Keratinocyte (primary cell): ENCODE measurements at regions not wholly inside any gene's neighbourhood (a gene's known extent, or its start where the extent isn't known, plus 50 kb on each side); places are given as distances from the start of the nearest gene placed in this dataset.

Experiments used
- DNase-seq: peaks from one replicate; pipeline ENCODE4 v3.0.0-alpha.2; 2011; ENCODE audit warnings: low read depth, missing footprints, low spot score
- FAIRE-seq: peaks from 2 replicates; lab custom pipeline; 2011; peaks lifted over from hg19 to GRCh38; lab: Jason Lieb, UNC
- H2AFZ ChIP-seq: 2 replicates; pipeline ENCODE4 v1.6.0; 2012; ENCODE audit warnings: low read length, control low read depth, inconsistent platforms; ENCODE audit not compliant: control insufficient read depth
- H3K27ac ChIP-seq: 2 replicates; pipeline ENCODE4 v1.5.1; 2011; ENCODE audit warnings: low read length; ENCODE audit not compliant: control insufficient read depth, insufficient read depth
- H3K27me3 ChIP-seq: 3 replicates; pipeline ENCODE4 v1.6.0; 2011; ENCODE audit warnings: low read length; ENCODE audit not compliant: control insufficient read depth, insufficient read depth; ENCODE audit errors: extremely low read depth
- H3K36me3 ChIP-seq, 2 experiments: 2 replicates in 1 of 2; 3 replicates in 1 of 2; pipeline ENCODE4 v1.5.1; 2011; ENCODE audit warnings: low read length in 2 of 2, mild to moderate bottlenecking in 1 of 2; ENCODE audit not compliant: control insufficient read depth in 2 of 2, insufficient read depth in 2 of 2; ENCODE audit errors: extremely low read depth in 1 of 2
- H3K4me1 ChIP-seq: 3 replicates; pipeline ENCODE4 v1.5.1; 2011; ENCODE audit warnings: low read length; ENCODE audit not compliant: control insufficient read depth, insufficient read depth; ENCODE audit errors: extremely low read depth
- H3K4me2 ChIP-seq: 3 replicates; pipeline ENCODE4 v1.6.0; 2011; ENCODE audit warnings: low read depth, low read length; ENCODE audit not compliant: control insufficient read depth, insufficient read depth; ENCODE audit errors: extremely low read depth
- H3K4me3 ChIP-seq, 3 experiments: fragments of 200-600 bp in 1 of 3; sonication (generic) in 1 of 3; 2 replicates in 2 of 3; 3 replicates in 1 of 3; pipeline ENCODE4 v1.5.1; 2011 to 2016; ENCODE audit warnings: low read length in 3 of 3, mild to moderate bottlenecking in 3 of 3, control low read depth in 2 of 3, inconsistent platforms in 1 of 3, low read depth in 1 of 3, mixed read lengths in 1 of 3, mixed run types in 1 of 3, moderate library complexity in 1 of 3; ENCODE audit not compliant: control insufficient read depth in 2 of 3, insufficient read depth in 2 of 3; ENCODE audit errors: extremely low read depth in 1 of 3
- H3K79me2 ChIP-seq: 2 replicates; pipeline ENCODE4 v1.6.0; 2012; ENCODE audit warnings: low read length; ENCODE audit not compliant: control insufficient read depth, insufficient read depth
- H3K9ac ChIP-seq: 3 replicates; pipeline ENCODE4 v1.6.0; 2011; ENCODE audit warnings: low read length; ENCODE audit not compliant: control insufficient read depth, insufficient read depth; ENCODE audit errors: extremely low read depth
- H3K9me1 ChIP-seq: 3 replicates; pipeline ENCODE4 v1.6.0; 2011; ENCODE audit warnings: low read length; ENCODE audit not compliant: control insufficient read depth, insufficient read depth; ENCODE audit errors: extremely low read depth
- H3K9me3 ChIP-seq: 2 replicates; pipeline ENCODE4 v1.5.1; 2012; ENCODE audit warnings: low read depth, low read length; ENCODE audit not compliant: control insufficient read depth
- H4K20me1 ChIP-seq: 3 replicates; pipeline ENCODE4 v1.6.0; 2011; ENCODE audit warnings: low read length; ENCODE audit not compliant: control insufficient read depth, insufficient read depth; ENCODE audit errors: extremely low read depth
- EZH2 ChIP-seq: IDR thresholded peaks from one replicate; pipeline ENCODE4 v1.6.1; 2012; ENCODE audit warnings: inconsistent platforms, mild to moderate bottlenecking, low read length, moderate library complexity
- dilution Hi-C: fragments of 300-500 bp; cut with MboI; formaldehyde crosslinking; loops from one replicate; pipeline ENCODE4 v1.7.0; 2020; ENCODE audit warnings: low sequenced_read_pairs; ENCODE audit not compliant: extremely low pct_ligation_motif_present
- TF ChIP-seq, protein P1 (sequence below), 3 experiments: IDR thresholded peaks in 1 of 3; conservative IDR thresholded peaks in 1 of 3; optimal IDR thresholded peaks in 1 of 3; 2 replicates in 2 of 3; 3 replicates in 1 of 3; pipeline versions ENCODE3 to v1.5.1; 2011; ENCODE audit warnings: low read length in 3 of 3, mild to moderate bottlenecking in 3 of 3, moderate library complexity in 2 of 3, control low read depth in 1 of 3, inconsistent platforms in 1 of 3; ENCODE audit not compliant: insufficient read depth in 2 of 3; ENCODE audit errors: extremely low read depth in 1 of 3

DNA sequence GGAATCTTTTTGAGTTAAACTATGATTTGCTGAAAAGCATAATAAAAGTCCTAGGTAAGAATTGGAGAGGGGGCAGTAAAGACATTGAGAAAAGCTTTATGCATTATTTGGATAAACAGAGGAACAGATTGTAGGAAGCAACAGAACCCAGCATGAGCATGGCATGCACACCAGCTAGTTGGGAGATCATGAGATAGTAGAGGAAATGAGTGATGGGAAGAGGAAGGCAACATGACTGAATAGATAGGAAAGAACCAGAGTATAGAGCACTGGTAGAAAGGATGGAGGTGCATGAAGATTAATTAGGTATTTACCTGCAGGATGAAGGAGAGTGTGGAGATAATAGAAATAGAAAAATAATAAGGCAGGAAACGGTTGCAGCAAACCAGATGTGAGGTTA, 248.5 kb upstream of the LMO3 start:
- H3K27ac ChIP-seq: no peak overlapping the region
- H3K9ac ChIP-seq: no peak overlapping the region
- FAIRE-seq (no peak), DNase-seq (no peak)
- no peak overlapping the region for H3K4me3 ChIP-seq
- H3K36me3 ChIP-seq: no peaks in the 10 kb centered on the region
- no peaks in the 10 kb centered on the region for H3K9me1 ChIP-seq
- dilution Hi-C loops: no loop called here
- no peak overlapping the region for H2AFZ ChIP-seq
- H3K4me1 ChIP-seq: no peaks in the 10 kb centered on the region
- H3K27me3 ChIP-seq: no peaks in the 10 kb centered on the region
- H3K9me3 ChIP-seq: no peaks in the 10 kb centered on the region
- H3K79me2 ChIP-seq: no peaks in the 10 kb centered on the region
- no peaks in the 10 kb centered on the region for H4K20me1 ChIP-seq
- TF ChIP-seq EZH2: no peak
- TF ChIP-seq, protein P1, sequence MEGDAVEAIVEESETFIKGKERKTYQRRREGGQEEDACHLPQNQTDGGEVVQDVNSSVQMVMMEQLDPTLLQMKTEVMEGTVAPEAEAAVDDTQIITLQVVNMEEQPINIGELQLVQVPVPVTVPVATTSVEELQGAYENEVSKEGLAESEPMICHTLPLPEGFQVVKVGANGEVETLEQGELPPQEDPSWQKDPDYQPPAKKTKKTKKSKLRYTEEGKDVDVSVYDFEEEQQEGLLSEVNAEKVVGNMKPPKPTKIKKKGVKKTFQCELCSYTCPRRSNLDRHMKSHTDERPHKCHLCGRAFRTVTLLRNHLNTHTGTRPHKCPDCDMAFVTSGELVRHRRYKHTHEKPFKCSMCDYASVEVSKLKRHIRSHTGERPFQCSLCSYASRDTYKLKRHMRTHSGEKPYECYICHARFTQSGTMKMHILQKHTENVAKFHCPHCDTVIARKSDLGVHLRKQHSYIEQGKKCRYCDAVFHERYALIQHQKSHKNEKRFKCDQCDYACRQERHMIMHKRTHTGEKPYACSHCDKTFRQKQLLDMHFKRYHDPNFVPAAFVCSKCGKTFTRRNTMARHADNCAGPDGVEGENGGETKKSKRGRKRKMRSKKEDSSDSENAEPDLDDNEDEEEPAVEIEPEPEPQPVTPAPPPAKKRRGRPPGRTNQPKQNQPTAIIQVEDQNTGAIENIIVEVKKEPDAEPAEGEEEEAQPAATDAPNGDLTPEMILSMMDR (optimal IDR thresholded peaks at IDR 0.05 in 1 of 3, IDR thresholded peaks at IDR 0.05 in 1 of 3, conservative IDR thresholded peaks at IDR 0.05 in 1 of 3; ENCODE audit: extremely low read depth in 1 of 3, insufficient read depth in 2 of 3, low read length in 3 of 3): no peak
- H3K4me2 ChIP-seq: no peak overlapping the region

DNA sequence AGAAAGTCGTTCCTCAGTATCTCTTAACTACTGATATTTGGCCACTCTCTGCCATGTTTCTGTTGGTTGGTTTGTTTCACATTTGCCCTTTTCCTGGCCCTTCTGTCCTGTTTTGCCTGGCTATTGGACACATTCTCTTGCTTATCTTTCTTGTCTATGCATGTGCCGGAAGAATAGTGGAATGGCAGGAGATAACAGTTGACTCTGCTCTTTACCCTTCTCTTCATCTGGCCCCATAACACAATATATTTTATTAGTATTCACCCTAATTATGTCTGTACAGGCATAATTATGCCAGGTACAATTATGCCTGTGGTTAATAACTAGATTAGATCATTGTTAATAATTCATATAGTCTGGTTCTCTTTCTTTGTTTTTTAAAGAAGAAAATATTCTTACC, 243.5 kb upstream of the LMO3 start:
- H3K9me1 ChIP-seq: no peaks in the 10 kb centered on the region
- H3K9ac ChIP-seq: no peak overlapping the region
- FAIRE-seq: no peak
- no peaks in the 10 kb centered on the region for H3K79me2 ChIP-seq
- DNase-seq: no peak
- no peak overlapping the region for H3K4me3 ChIP-seq
- H3K4me2 ChIP-seq: no peak overlapping the region
- H4K20me1 ChIP-seq: no peaks in the 10 kb centered on the region
- no peaks in the 10 kb centered on the region for H3K36me3 ChIP-seq
- H3K27ac ChIP-seq: no peak overlapping the region
- no peaks in the 10 kb centered on the region for H3K4me1 ChIP-seq
- H3K9me3 ChIP-seq: no peaks in the 10 kb centered on the region
- H2AFZ ChIP-seq: no peak overlapping the region
- dilution Hi-C loops: no loop called here
- no peaks in the 10 kb centered on the region for H3K27me3 ChIP-seq
- no peak for TF ChIP-seq EZH2
- TF ChIP-seq, protein P1 (optimal IDR thresholded peaks at IDR 0.05 in 1 of 3, IDR thresholded peaks at IDR 0.05 in 1 of 3, conservative IDR thresholded peaks at IDR 0.05 in 1 of 3; ENCODE audit: extremely low read depth in 1 of 3, insufficient read depth in 2 of 3, low read length in 3 of 3): no peak
